ENCODE measurements at regions not wholly inside any gene's neighbourhood (a gene's known extent, or its start where the extent isn't known, plus 50 kb on each side); places are given as distances from the start of the nearest gene placed in this dataset.

DNA sequence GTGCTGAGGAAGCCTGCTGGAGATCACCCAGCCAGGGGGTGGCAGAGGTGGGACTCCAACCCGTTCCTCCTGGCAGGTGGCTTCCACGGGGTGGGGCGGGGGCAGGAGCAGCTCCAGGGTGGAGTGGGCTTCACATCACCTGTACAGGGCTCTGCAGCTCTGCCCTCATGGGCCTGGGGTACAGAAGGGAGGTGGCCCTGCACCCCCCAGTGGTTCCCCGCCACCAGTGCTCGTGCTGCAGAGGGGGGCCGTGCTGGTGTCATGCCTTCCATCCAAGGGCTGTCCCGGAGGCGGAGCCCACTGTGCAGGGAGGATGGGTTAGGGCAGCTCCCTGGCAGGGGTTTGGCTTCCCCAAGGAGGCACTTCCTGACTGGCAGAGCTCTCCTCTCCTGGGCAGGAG lies 76.4 kb upstream of the SHISAL1 start:
- no peak for TF ChIP-seq CTCF (IDR thresholded peaks at IDR 0.05)
- TF ChIP-seq POLR2A (IDR thresholded peaks at IDR 0.05) = no peak
- no peak for TF ChIP-seq POLR2AphosphoS5 (IDR thresholded peaks at IDR 0.05)
- no peak for TF ChIP-seq EP300 (IDR thresholded peaks at IDR 0.05)

All from gastroesophageal sphincter (tissue), 3 donors.